Neural cell (in vitro differentiated cells): ENCODE measurements at regions not wholly inside any gene's neighbourhood (a gene's known extent, or its start where the extent isn't known, plus 50 kb on each side); places are given as distances from the start of the nearest gene placed in this dataset.

Experiments
- H2AFZ ChIP-seq: fragments of 200-600, 300-800 bp; sonication (generic), shearing (Covaris generic); 2 replicates; pipeline ENCODE4 v1.6.0; 2014; ENCODE audit warnings: low read depth, mild to moderate bottlenecking, antibody characterized with exemption, low read length, moderate library complexity
- H3F3A ChIP-seq: fragments of 200-600 bp; shearing (Covaris generic); 2 replicates; pipeline ENCODE4 v1.6.1; 2016; ENCODE audit warnings: mild to moderate bottlenecking, moderate library complexity, mixed read lengths, antibody characterized with exemption, low read length; ENCODE audit not compliant: insufficient read depth, poor library complexity, severe bottlenecking
- H3K27ac ChIP-seq: fragments of 200-600, 300-800 bp; sonication (generic), shearing (Covaris generic); 2 replicates; pipeline ENCODE4 v1.5.1; 2014; ENCODE audit warnings: mild to moderate bottlenecking, low read length, moderate library complexity
- H3K27me3 ChIP-seq: fragments of 300-800, 200-600 bp; sonication (generic), shearing (Covaris generic); 2 replicates; pipeline ENCODE4 v1.6.0; 2014; ENCODE audit warnings: mild to moderate bottlenecking, low read depth, low read length, moderate library complexity; ENCODE audit not compliant: insufficient read depth
- H3K36me3 ChIP-seq: fragments of 300-800, 200-600 bp; sonication (generic), shearing (Covaris generic); 2 replicates; pipeline ENCODE4 v1.5.1; 2014; ENCODE audit warnings: mild to moderate bottlenecking, antibody characterized with exemption, low read length, moderate library complexity; ENCODE audit not compliant: insufficient read depth
- H3K4me2 ChIP-seq: fragments of 300-800, 200-600 bp; sonication (generic), shearing (Covaris generic); 2 replicates; pipeline ENCODE4 v1.6.0; 2014; ENCODE audit warnings: mild to moderate bottlenecking, low read length
- H3K4me3 ChIP-seq: fragments of 300-800, 200-600 bp; sonication (generic), shearing (Covaris generic); 2 replicates; pipeline ENCODE4 v1.5.1; 2014; ENCODE audit warnings: mild to moderate bottlenecking, low read length, moderate library complexity
- H3K79me2 ChIP-seq: fragments of 200-600 bp; shearing (Covaris generic); replicated peaks from 2 replicates; pipeline ENCODE4 v1.6.0; 2014; ENCODE audit warnings: mild to moderate bottlenecking, low read length, moderate library complexity; ENCODE audit not compliant: insufficient read depth
- H3K9ac ChIP-seq: fragments of 300-800, 200-600 bp; sonication (generic), shearing (Covaris generic); 2 replicates; pipeline ENCODE4 v1.6.1; 2016; ENCODE audit warnings: mild to moderate bottlenecking, low read length, mixed read lengths
- H3K9me2 ChIP-seq: fragments of 200-600 bp; shearing (Covaris generic); 2 replicates; pipeline ENCODE4 v1.6.1; 2016; ENCODE audit warnings: mild to moderate bottlenecking, low read length, mixed read lengths; ENCODE audit not compliant: insufficient read depth
- H3K9me3 ChIP-seq: fragments of 200-600, 300-800 bp; sonication (generic), shearing (Covaris generic); 2 replicates; pipeline ENCODE4 v1.6.1; 2016; ENCODE audit warnings: mild to moderate bottlenecking, mixed run types, low read length, moderate library complexity, mixed read lengths
- H4K20me1 ChIP-seq: fragments of 200-600 bp; shearing (Covaris generic); 2 replicates; pipeline ENCODE4 v1.6.1; 2016; ENCODE audit warnings: mild to moderate bottlenecking, mixed run types; ENCODE audit not compliant: insufficient read depth
- EP300 ChIP-seq: fragments of 450-650 bp; conservative IDR thresholded peaks from 2 replicates; pipeline ENCODE4 v1.6.1; 2014; ENCODE audit warnings: antibody characterized with exemption, mild to moderate bottlenecking, moderate library complexity; ENCODE audit not compliant: poor library complexity, severe bottlenecking
- EZH2 ChIP-seq: fragments of 200-600, 300-800 bp; shearing (Covaris generic), sonication (generic); IDR thresholded peaks from 2 replicates; pipeline ENCODE4 v1.6.1; 2014; ENCODE audit warnings: antibody characterized with exemption, low read length, borderline replicate concordance, mild to moderate bottlenecking; ENCODE audit not compliant: insufficient read depth, poor library complexity, severe bottlenecking
- MXI1 ChIP-seq: fragments of 450-650 bp; conservative IDR thresholded peaks from 2 replicates; pipeline ENCODE4 v1.6.1; 2014; ENCODE audit warnings: antibody characterized with exemption, mild to moderate bottlenecking; ENCODE audit not compliant: poor library complexity, severe bottlenecking
- POLR2AphosphoS5 ChIP-seq: IDR thresholded peaks from 2 replicates; pipeline ENCODE4 v1.6.1; 2012
- RAD21 ChIP-seq: fragments of 450-650 bp; conservative IDR thresholded peaks from 2 replicates; pipeline ENCODE4 v1.6.1; 2014; ENCODE audit warnings: antibody characterized with exemption, mild to moderate bottlenecking, moderate library complexity
- REST ChIP-seq: IDR thresholded peaks from 2 replicates; pipeline ENCODE4 v1.6.1; 2012; ENCODE audit warnings: borderline replicate concordance
- SMC3 ChIP-seq: fragments of 450-650 bp; conservative IDR thresholded peaks from 2 replicates; pipeline ENCODE4 v1.6.1; 2014; ENCODE audit warnings: antibody characterized with exemption, mild to moderate bottlenecking, moderate library complexity; ENCODE audit not compliant: poor library complexity
- TAF1 ChIP-seq: IDR thresholded peaks from 2 replicates; pipeline ENCODE4 v1.6.1; 2012; ENCODE audit warnings: low read depth
- TF ChIP-seq, protein P1 (sequence below): fragments of 450-650 bp; IDR thresholded peaks from 2 replicates; pipeline ENCODE4 v1.5.1; 2014; ENCODE audit warnings: antibody characterized with exemption, mild to moderate bottlenecking, moderate library complexity; ENCODE audit not compliant: poor library complexity, severe bottlenecking

DNA sequence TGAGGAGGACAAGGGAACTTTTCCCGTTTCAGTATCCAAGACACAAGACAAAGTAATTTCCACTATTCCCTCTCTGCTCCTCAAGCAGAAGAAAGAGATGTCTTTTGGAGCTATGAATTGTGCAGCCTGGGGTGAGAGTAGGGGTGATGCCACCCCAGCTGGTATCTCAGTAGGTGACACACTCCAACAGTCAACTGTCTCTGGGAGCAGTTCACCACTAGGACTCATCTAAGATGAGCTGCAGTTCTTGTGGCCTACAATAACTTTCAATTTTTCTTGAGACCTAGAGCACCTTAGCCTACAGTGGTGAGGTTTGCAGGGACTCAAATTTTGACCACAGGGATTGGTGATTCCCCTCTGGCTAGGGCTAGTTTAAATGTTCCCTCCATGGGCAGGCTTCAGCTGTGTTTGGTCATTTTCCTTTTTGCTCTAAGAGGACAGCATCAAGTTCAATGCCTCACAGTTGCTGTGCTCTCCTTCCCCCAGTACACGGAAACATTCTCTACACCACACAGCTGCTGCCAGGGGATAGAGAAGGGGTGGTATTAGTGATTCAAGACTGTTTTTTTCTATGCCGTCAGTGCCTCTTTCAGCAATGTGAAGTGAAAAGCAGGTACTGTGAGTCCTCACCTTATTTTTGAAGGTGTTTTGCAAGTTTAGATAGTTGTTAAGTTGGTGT is 278.6 kb upstream of the RORB start:
- Histone ChIP-seq H3F3A (no peaks in the 10 kb centered on the region), H4K20me1 (no peaks in the 10 kb centered on the region), H2AFZ (no peak overlapping the region), H3K9me3 (no peaks in the 10 kb centered on the region), H3K79me2 (no peaks in the 10 kb centered on the region), H3K27me3 (no peaks in the 10 kb centered on the region), H3K9ac (no peak overlapping the region), H3K36me3 (no peaks in the 10 kb centered on the region), H3K4me3 (no peak overlapping the region), H3K27ac (no peak overlapping the region), H3K4me2 (no peak overlapping the region), H3K9me2 (no peaks in the 10 kb centered on the region)
- TF ChIP-seq RAD21 (no peak), TAF1 (no peak), SMC3 (no peak), REST (no peak), EP300 (no peak), MXI1 (no peak), POLR2AphosphoS5 (no peak), EZH2 (no peak)
- TF ChIP-seq, protein P1, sequence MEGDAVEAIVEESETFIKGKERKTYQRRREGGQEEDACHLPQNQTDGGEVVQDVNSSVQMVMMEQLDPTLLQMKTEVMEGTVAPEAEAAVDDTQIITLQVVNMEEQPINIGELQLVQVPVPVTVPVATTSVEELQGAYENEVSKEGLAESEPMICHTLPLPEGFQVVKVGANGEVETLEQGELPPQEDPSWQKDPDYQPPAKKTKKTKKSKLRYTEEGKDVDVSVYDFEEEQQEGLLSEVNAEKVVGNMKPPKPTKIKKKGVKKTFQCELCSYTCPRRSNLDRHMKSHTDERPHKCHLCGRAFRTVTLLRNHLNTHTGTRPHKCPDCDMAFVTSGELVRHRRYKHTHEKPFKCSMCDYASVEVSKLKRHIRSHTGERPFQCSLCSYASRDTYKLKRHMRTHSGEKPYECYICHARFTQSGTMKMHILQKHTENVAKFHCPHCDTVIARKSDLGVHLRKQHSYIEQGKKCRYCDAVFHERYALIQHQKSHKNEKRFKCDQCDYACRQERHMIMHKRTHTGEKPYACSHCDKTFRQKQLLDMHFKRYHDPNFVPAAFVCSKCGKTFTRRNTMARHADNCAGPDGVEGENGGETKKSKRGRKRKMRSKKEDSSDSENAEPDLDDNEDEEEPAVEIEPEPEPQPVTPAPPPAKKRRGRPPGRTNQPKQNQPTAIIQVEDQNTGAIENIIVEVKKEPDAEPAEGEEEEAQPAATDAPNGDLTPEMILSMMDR, result no peak

GRCh38 chr9:74220327-74220726 is 276.8 kb upstream of the RORB start:
- H2AFZ ChIP-seq, result no peak overlapping the region
- no peak overlapping the region for H3K27ac ChIP-seq
- TF ChIP-seq MXI1 (no peak), EP300 (no peak), TAF1 (no peak), EZH2 (no peak), SMC3 (no peak), REST (no peak), RAD21 (no peak), POLR2AphosphoS5 (no peak)
- TF ChIP-seq, protein P1, result no peak
- no peaks in the 10 kb centered on the region for H3K79me2 ChIP-seq
- H3K27me3 ChIP-seq, result no peaks in the 10 kb centered on the region
- H4K20me1 ChIP-seq, result no peaks in the 10 kb centered on the region
- H3F3A ChIP-seq, result no peaks in the 10 kb centered on the region
- no peak overlapping the region for H3K4me2 ChIP-seq
- H3K9ac ChIP-seq, result no peak overlapping the region
- H3K9me3 ChIP-seq, result no peaks in the 10 kb centered on the region
- H3K4me3 ChIP-seq, result no peak overlapping the region
- no peaks in the 10 kb centered on the region for H3K9me2 ChIP-seq
- H3K36me3 ChIP-seq, result no peaks in the 10 kb centered on the region
